Endodermal cell (in vitro differentiated cells): ENCODE measurements at regions not wholly inside any gene's neighbourhood (a gene's known extent, or its start where the extent isn't known, plus 50 kb on each side); places are given as distances from the start of the nearest gene placed in this dataset.

ENCODE experiments used
- DNase-seq: peaks from one replicate; pipeline ENCODE4 v3.0.0-alpha.2; 2017
- H3K27ac ChIP-seq: 2 replicates; pipeline ENCODE4 v1.5.1; 2013; ENCODE audit warnings: mild to moderate bottlenecking, low read depth, low read length, moderate library complexity
- H3K27me3 ChIP-seq: 2 replicates; pipeline ENCODE4 v1.6.1; 2013; ENCODE audit warnings: mild to moderate bottlenecking, low read length, moderate library complexity; ENCODE audit not compliant: insufficient read depth, control insufficient read depth, poor library complexity, severe bottlenecking
- H3K36me3 ChIP-seq: 2 replicates; pipeline ENCODE4 v1.7.0; 2013; ENCODE audit warnings: mild to moderate bottlenecking, low read length, moderate library complexity; ENCODE audit not compliant: control insufficient read depth, insufficient read depth
- H3K4me1 ChIP-seq: one replicate; pipeline ENCODE4 v1.7.0; 2013; ENCODE audit warnings: low read length; ENCODE audit not compliant: control insufficient read depth, insufficient read depth
- H3K4me3 ChIP-seq: 2 replicates; pipeline ENCODE4 v1.5.1; 2013; ENCODE audit warnings: mild to moderate bottlenecking, low read length, moderate library complexity
- H3K9ac ChIP-seq: 2 replicates; pipeline ENCODE4 v1.6.1; 2013; ENCODE audit warnings: mild to moderate bottlenecking, low read length, moderate library complexity; ENCODE audit not compliant: poor library complexity, severe bottlenecking; ENCODE audit errors: extremely low read depth
- H3K9me3 ChIP-seq: 2 replicates; pipeline ENCODE4 v1.6.1; 2013; ENCODE audit warnings: mild to moderate bottlenecking, low read length, moderate library complexity; ENCODE audit not compliant: control insufficient read depth
- H3K27ac Mint-ChIP-seq: 2 replicates; pipeline ENCODE4 v1.8.0; 2020; ENCODE audit warnings: mixed read lengths
- H3K27me3 Mint-ChIP-seq: 2 replicates; pipeline ENCODE4 v1.8.0; 2021; ENCODE audit warnings: mild to moderate bottlenecking, mixed read lengths; ENCODE audit not compliant: insufficient read depth
- H3K36me3 Mint-ChIP-seq: 2 replicates; pipeline ENCODE4 v1.8.0; 2020; ENCODE audit warnings: low read depth, mixed read lengths
- H3K4me1 Mint-ChIP-seq: 2 replicates; pipeline ENCODE4 v1.8.0; 2020; ENCODE audit warnings: mixed read lengths
- H3K4me3 Mint-ChIP-seq: 2 replicates; pipeline ENCODE4 v1.8.0; 2020; ENCODE audit warnings: mild to moderate bottlenecking, moderate library complexity, mixed read lengths
- H3K9me3 Mint-ChIP-seq: 2 replicates; pipeline ENCODE4 v1.8.0; 2020; ENCODE audit warnings: mild to moderate bottlenecking, mixed read lengths
- WGBS, 2 experiments: methylation state at CpG; one replicate each; pipeline versions ENCODE4 v1.1.5 to v1.1.7; 2013; ENCODE audit warnings: missing lambda C conversion rate in 2 of 2, mixed read lengths in 1 of 2; ENCODE audit not compliant: insufficient coverage in 1 of 2, insufficient read length in 1 of 2; 5-methylcytosine and 5-hydroxymethylcytosine counted together
- TF ChIP-seq, protein P1 (sequence below): fragments of 200-600 bp; sonication (generic); conservative IDR thresholded peaks from 2 replicates; pipeline ENCODE4 v1.5.0; 2021; ENCODE audit warnings: antibody characterized with exemption, mild to moderate bottlenecking

DNA sequence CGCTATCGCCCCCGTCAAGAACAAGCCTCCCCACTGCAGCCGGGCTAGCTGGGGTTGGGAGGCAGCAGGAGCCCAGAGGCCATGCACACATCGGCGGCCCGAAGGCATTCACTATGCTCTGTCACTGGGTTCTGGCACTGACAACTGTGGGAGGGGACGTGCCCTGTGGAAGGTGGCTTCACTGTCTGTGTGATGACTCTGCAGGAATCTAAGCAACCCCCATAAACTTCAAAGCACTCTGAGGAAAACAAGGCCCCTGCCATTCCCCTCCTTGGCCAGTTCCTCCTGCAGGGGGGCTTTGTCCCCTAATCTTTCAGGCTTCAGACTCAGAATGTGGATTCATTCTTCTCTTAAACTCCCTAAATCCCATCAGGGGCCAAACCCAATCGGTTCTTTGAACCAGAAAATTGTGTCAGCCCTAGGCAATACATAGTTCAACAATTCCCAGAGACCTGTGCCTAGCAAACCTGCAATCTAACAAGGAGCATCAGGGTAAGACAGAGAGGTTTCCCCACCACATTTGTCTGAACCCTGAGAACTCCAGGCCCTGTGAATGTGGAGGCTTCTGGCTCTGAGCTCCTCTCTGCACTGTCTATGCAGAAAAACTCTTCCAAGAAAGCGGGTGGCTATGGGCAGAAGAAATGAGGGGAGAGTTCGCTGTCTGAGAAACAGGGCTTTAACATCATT lies 1477.2 kb downstream of the TBC1D22A start:
- no peaks in the 10 kb centered on the region for H3K36me3 Mint-ChIP-seq
- TF ChIP-seq, protein P1, sequence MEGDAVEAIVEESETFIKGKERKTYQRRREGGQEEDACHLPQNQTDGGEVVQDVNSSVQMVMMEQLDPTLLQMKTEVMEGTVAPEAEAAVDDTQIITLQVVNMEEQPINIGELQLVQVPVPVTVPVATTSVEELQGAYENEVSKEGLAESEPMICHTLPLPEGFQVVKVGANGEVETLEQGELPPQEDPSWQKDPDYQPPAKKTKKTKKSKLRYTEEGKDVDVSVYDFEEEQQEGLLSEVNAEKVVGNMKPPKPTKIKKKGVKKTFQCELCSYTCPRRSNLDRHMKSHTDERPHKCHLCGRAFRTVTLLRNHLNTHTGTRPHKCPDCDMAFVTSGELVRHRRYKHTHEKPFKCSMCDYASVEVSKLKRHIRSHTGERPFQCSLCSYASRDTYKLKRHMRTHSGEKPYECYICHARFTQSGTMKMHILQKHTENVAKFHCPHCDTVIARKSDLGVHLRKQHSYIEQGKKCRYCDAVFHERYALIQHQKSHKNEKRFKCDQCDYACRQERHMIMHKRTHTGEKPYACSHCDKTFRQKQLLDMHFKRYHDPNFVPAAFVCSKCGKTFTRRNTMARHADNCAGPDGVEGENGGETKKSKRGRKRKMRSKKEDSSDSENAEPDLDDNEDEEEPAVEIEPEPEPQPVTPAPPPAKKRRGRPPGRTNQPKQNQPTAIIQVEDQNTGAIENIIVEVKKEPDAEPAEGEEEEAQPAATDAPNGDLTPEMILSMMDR: no peak
- Histone ChIP-seq H3K27me3 (no peaks in the 10 kb centered on the region), H3K4me3 (peak overlapping the region; percentile 39), H3K9ac (peak overlapping the region; percentile 62), H3K9me3 (no peaks in the 10 kb centered on the region), H3K27ac (peak overlapping the region; percentile 86), H3K4me1 (peaks cover 13% of the 10 kb centered on the region), H3K36me3 (no peaks in the 10 kb centered on the region)
- peak overlapping the region; percentile 25 for H3K4me3 Mint-ChIP-seq
- DNase-seq: peak; percentile 77
- H3K9me3 Mint-ChIP-seq: no peaks in the 10 kb centered on the region
- peak overlapping the region; percentile 92 for H3K27ac Mint-ChIP-seq
- H3K27me3 Mint-ChIP-seq: peaks cover 2% of the 10 kb centered on the region
- H3K4me1 Mint-ChIP-seq: peaks cover 32% of the 10 kb centered on the region
- 23 to 37% methylated on average over 5 to 11 of the region's 11 CpGs for WGBS, 2 experiments

DNA sequence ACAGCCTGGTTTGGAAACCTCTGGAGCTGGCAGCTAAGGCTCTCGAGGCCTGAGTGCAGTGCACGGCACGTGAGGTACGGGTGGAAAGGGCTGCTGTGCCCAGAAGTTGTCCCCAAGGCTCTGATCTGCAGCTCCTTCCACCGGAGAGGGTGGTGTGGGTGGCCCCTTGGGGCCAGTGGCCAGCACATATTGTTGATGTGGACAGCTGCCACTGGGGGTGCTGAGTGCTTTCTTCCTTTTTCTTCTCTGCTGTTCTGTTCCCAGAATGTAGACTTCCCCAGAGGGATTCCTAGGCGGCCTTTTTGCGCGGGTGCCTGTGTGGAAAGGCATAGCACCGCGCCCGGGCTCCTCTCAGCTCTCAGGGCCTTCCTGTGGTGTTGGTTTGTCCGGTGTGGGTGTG lies 1476.5 kb downstream of the TBC1D22A start:
- Mint-ChIP-seq H3K27ac (peak overlapping the region; percentile 92), H3K36me3 (no peaks in the 10 kb centered on the region), H3K27me3 (peaks cover 2% of the 10 kb centered on the region), H3K9me3 (peaks cover under 1% of the 10 kb centered on the region), H3K4me1 (peaks cover 32% of the 10 kb centered on the region), H3K4me3 (peak overlapping the region; percentile 25)
- peak; percentile 63 for DNase-seq
- Histone ChIP-seq H3K4me3 (no peak overlapping the region), H3K27me3 (no peaks in the 10 kb centered on the region), H3K36me3 (no peaks in the 10 kb centered on the region), H3K27ac (peak overlapping the region; percentile 86), H3K9me3 (peaks cover 4% of the 10 kb centered on the region), H3K9ac (peak overlapping the region; percentile 62), H3K4me1 (peaks cover 13% of the 10 kb centered on the region)
- 67 to 80% methylated on average over 1 to 12 of the region's 12 CpGs for WGBS, 2 experiments
- TF ChIP-seq, protein P1: peak; percentile 22

DNA sequence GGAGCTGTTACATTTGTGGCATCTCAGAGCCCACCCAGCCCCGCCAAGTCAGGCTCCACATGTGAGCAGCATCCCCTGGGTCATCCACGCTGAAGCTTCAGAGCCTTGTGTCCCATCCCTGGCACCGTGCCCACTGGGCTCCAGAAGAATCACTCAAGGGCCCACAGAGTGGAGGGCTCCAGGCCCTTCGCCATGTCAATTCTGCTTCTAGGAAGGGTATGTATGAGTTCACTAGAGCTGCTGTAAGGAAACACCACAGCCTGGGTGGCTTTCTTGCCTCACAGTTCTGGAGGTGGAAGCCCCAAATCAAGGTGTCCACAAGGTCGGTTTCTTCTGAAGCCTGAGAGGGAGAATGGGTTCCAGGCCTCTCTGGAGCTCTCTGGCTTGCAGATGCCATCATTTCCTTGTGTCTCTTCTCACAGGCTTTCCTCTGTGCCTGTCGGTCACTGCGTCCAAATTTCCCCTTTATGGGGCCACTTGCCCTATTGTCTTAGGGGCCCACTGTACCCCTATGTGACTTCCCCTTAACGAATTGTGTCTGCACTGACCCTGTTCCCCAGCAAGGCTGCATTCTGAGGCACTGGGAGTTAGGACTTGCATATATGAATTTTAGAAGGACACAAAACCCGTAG lies 1476.0 kb downstream of the TBC1D22A start:
- peak overlapping the region; percentile 86 for H3K27ac ChIP-seq
- H3K9me3 Mint-ChIP-seq: peaks cover 6% of the 10 kb centered on the region
- peaks cover 9% of the 10 kb centered on the region for H3K9me3 ChIP-seq
- peaks cover 2% of the 10 kb centered on the region for H3K27me3 Mint-ChIP-seq
- H3K36me3 Mint-ChIP-seq: no peaks in the 10 kb centered on the region
- no peak overlapping the region for H3K27ac Mint-ChIP-seq
- DNase-seq: no peak
- H3K27me3 ChIP-seq: no peaks in the 10 kb centered on the region
- H3K4me3 ChIP-seq: no peak overlapping the region
- no peak overlapping the region for H3K4me3 Mint-ChIP-seq
- TF ChIP-seq, protein P1: no peak
- peaks cover 32% of the 10 kb centered on the region for H3K4me1 Mint-ChIP-seq
- no peaks in the 10 kb centered on the region for H3K36me3 ChIP-seq
- no peak overlapping the region for H3K9ac ChIP-seq
- WGBS, 2 experiments: 88 to 90% methylated on average over 8 to 9 of the region's 9 CpGs
- peaks cover 13% of the 10 kb centered on the region for H3K4me1 ChIP-seq
